ENCODE measurements at regions not wholly inside any gene's neighbourhood (a gene's known extent, or its start where the extent isn't known, plus 50 kb on each side); places are given as distances from the start of the nearest gene placed in this dataset.

DNA sequence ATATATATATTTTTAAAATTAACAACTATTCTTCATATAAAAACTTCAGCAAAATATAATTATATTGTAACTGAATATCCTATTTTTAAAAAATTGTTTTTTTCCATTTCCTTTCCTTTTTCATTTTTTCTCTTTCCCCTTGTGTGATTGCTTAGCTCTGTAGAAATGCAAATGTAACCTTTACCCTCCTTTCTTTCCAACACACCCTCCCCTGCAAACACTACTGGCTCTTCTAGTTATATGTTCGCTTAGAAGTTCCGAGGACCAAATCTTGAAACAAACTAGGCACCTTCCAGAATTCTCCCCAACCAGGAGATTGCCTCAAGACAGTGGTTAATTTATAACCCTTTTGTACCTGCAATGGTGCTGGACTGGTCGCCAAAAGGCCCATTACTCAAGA is 1980.0 kb upstream of the CDH6 start:
- TF ChIP-seq REST (IDR thresholded peaks at IDR 0.05; ENCODE audit: low read depth): no peak
- no peak for TF ChIP-seq CREB1 (IDR thresholded peaks at IDR 0.05; ENCODE audit: low read depth)
- no peak for TF ChIP-seq YY1 (IDR thresholded peaks at IDR 0.05; ENCODE audit: low read depth)
- TF ChIP-seq TAF1 (IDR thresholded peaks at IDR 0.05; ENCODE audit: low read depth): no peak
- TF ChIP-seq CEBPB (IDR thresholded peaks at IDR 0.05): no peak
- TF ChIP-seq EP300 (IDR thresholded peaks at IDR 0.05; ENCODE audit: borderline replicate concordance): no peak
- TF ChIP-seq, protein P1, sequence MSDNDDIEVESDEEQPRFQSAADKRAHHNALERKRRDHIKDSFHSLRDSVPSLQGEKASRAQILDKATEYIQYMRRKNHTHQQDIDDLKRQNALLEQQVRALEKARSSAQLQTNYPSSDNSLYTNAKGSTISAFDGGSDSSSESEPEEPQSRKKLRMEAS (IDR thresholded peaks at IDR 0.05): no peak
- no peak for TF ChIP-seq TCF12 (IDR thresholded peaks at IDR 0.05; ENCODE audit: low read depth)

DNA sequence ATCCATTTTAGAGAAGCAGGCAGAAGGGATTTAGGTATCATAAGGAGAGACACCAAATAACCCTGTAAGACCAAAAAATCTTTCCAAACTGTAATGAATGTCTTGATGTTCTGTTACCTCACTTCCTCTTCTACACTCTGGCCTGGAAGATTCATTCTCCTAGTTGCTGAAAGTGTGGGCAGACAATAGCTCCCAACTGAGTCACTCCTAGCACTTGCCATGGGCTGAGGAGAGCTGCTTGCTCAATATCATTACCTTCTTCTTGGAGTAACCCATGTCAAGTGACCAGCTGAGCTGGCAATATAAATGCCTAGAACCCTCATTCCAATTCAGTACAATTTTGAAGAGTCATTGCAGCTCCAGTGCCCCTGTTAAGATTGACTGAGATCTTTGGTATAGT is 1985.5 kb upstream of the CDH6 start:
- TF ChIP-seq, protein P2, sequence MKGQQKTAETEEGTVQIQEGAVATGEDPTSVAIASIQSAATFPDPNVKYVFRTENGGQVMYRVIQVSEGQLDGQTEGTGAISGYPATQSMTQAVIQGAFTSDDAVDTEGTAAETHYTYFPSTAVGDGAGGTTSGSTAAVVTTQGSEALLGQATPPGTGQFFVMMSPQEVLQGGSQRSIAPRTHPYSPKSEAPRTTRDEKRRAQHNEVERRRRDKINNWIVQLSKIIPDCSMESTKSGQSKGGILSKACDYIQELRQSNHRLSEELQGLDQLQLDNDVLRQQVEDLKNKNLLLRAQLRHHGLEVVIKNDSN (IDR thresholded peaks at IDR 0.05): no peak
- TF ChIP-seq TCF12 (IDR thresholded peaks at IDR 0.05; ENCODE audit: low read depth) (no peak), CEBPB (IDR thresholded peaks at IDR 0.05) (no peak), RAD21 (IDR thresholded peaks at IDR 0.05; ENCODE audit: low read depth) (no peak), TEAD4 (IDR thresholded peaks at IDR 0.05) (no peak), NFIC (IDR thresholded peaks at IDR 0.05) (no peak), FOXM1 (IDR thresholded peaks at IDR 0.05; ENCODE audit: borderline replicate concordance, low read depth) (no peak), REST (IDR thresholded peaks at IDR 0.05; ENCODE audit: low read depth) (no peak), EP300 (IDR thresholded peaks at IDR 0.05; ENCODE audit: borderline replicate concordance) (no peak)

- TF ChIP-seq CREB1 (IDR thresholded peaks at IDR 0.05; ENCODE audit: low read depth) (no peak), TCF12 (IDR thresholded peaks at IDR 0.05; ENCODE audit: low read depth) (no peak), REST (IDR thresholded peaks at IDR 0.05; ENCODE audit: low read depth) (no peak), FOXM1 (IDR thresholded peaks at IDR 0.05; ENCODE audit: borderline replicate concordance, low read depth) (no peak), RAD21 (IDR thresholded peaks at IDR 0.05; ENCODE audit: low read depth) (no peak), TEAD4 (IDR thresholded peaks at IDR 0.05) (no peak), EGR1 (IDR thresholded peaks at IDR 0.05) (no peak), NFIC (IDR thresholded peaks at IDR 0.05) (no peak), EP300 (IDR thresholded peaks at IDR 0.05; ENCODE audit: borderline replicate concordance) (no peak), TAF1 (IDR thresholded peaks at IDR 0.05; ENCODE audit: low read depth) (no peak), ZBTB7A (IDR thresholded peaks at IDR 0.05; ENCODE audit: low read depth) (no peak), CEBPB (IDR thresholded peaks at IDR 0.05) (no peak), YY1 (IDR thresholded peaks at IDR 0.05; ENCODE audit: low read depth) (no peak)
- TF ChIP-seq, protein P2 (IDR thresholded peaks at IDR 0.05): no peak
- TF ChIP-seq, protein P1 (IDR thresholded peaks at IDR 0.05): no peak
Observed at GRCh38 chr5:29203049-29203448, 1990.4 kb upstream of the CDH6 start.

- TF ChIP-seq NFIC (IDR thresholded peaks at IDR 0.05) (no peak), REST (IDR thresholded peaks at IDR 0.05; ENCODE audit: low read depth) (no peak), CEBPB (IDR thresholded peaks at IDR 0.05) (no peak), RAD21 (IDR thresholded peaks at IDR 0.05; ENCODE audit: low read depth) (no peak), EGR1 (IDR thresholded peaks at IDR 0.05) (no peak)
Observed at GRCh38 chr5:29197631-29198454, 1995.6 kb upstream of the CDH6 start.

Data from Ishikawa (cell line).